Neural progenitor cell (in vitro differentiated cells): ENCODE measurements at regions not wholly inside any gene's neighbourhood (a gene's known extent, or its start where the extent isn't known, plus 50 kb on each side); places are given as distances from the start of the nearest gene placed in this dataset.

Source experiments
- EZH2 ChIP-seq: fragments of 200-600 bp; sonication (generic); IDR thresholded peaks from 2 replicates; pipeline ENCODE4 v1.6.1; 2017; ENCODE audit warnings: antibody characterized with exemption, mild to moderate bottlenecking, moderate library complexity
- TF ChIP-seq, protein P1 (sequence below): fragments of 200-600 bp; sonication (generic); IDR thresholded peaks from 2 replicates; pipeline ENCODE4 v1.5.1; 2017; ENCODE audit warnings: antibody characterized with exemption, mild to moderate bottlenecking

GRCh38 chr12:107560899-107561285 lies 124.7 kb upstream of the PWP1 start:
- TF ChIP-seq, protein P1, sequence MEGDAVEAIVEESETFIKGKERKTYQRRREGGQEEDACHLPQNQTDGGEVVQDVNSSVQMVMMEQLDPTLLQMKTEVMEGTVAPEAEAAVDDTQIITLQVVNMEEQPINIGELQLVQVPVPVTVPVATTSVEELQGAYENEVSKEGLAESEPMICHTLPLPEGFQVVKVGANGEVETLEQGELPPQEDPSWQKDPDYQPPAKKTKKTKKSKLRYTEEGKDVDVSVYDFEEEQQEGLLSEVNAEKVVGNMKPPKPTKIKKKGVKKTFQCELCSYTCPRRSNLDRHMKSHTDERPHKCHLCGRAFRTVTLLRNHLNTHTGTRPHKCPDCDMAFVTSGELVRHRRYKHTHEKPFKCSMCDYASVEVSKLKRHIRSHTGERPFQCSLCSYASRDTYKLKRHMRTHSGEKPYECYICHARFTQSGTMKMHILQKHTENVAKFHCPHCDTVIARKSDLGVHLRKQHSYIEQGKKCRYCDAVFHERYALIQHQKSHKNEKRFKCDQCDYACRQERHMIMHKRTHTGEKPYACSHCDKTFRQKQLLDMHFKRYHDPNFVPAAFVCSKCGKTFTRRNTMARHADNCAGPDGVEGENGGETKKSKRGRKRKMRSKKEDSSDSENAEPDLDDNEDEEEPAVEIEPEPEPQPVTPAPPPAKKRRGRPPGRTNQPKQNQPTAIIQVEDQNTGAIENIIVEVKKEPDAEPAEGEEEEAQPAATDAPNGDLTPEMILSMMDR, result no peak
- TF ChIP-seq EZH2, result no peak
